ENCODE measurements at regions not wholly inside any gene's neighbourhood (a gene's known extent, or its start where the extent isn't known, plus 50 kb on each side); places are given as distances from the start of the nearest gene placed in this dataset.

DNA sequence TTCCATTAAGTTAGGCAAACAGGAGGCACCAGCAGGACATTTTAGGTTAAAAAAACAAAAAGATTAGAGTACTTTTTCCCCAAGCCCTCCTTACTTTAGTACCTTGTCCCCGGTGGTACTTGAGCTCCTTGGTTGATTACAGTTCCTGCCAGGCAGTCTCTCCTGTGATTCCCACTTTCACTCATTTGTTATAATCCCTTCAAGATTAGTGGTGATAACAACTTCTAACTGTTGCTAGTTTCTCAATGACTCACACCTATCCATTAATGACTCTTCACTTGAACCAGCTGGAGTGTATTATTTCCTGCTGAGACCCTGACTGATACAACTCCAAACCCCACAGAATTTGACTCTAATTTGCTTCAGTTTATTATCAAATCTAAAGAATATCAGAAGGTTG is 765.0 kb upstream of the DIAPH2 start (continued):
- TF ChIP-seq, protein P1, sequence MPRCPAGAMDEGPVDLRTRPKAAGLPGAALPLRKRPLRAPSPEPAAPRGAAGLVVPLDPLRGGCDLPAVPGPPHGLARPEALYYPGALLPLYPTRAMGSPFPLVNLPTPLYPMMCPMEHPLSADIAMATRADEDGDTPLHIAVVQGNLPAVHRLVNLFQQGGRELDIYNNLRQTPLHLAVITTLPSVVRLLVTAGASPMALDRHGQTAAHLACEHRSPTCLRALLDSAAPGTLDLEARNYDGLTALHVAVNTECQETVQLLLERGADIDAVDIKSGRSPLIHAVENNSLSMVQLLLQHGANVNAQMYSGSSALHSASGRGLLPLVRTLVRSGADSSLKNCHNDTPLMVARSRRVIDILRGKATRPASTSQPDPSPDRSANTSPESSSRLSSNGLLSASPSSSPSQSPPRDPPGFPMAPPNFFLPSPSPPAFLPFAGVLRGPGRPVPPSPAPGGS (IDR thresholded peaks at IDR 0.05): no peak
- TF ChIP-seq EHMT2 (IDR thresholded peaks at IDR 0.05; ENCODE audit: low read depth) (no peak), HOXB5 (CRISPR knock-in tag; IDR thresholded peaks at IDR 0.05) (no peak), MYC (IDR thresholded peaks at IDR 0.05; ENCODE audit: borderline replicate concordance, low read length) (no peak)

DNA sequence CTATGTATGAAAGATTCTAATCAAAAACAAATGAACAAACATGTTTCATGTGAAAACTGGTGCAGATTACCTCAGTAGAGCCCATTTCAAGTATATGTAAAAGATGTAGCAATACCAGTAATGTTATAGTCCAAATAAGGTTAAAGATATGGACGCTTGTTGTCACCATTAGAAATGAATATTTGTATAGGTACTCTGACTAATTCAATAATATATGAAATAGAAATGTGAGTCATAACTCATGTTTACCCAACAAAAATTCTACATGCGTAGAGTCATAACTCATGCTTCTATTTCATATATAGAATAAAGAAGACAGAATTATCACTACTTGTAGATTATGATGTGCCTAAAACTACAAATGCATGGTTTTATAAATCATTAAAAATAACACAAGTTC is 739.1 kb upstream of the DIAPH2 start:
- Histone ChIP-seq H3K4me3 (no peak overlapping the region), H3K27ac (no peak overlapping the region), H3K4me2 (no peak overlapping the region), H3K4me1 (no peaks in the 10 kb centered on the region), H3K9me3 (no peaks in the 10 kb centered on the region)
- peak; percentile 94 for FAIRE-seq
- CTCF ChIA-PET: no interaction called here
- 3% methylated on average over 2 of the region's 2 CpGs for WGBS (ENCODE audit: missing lambda C conversion rate)
- POLR2A ChIA-PET: no interaction called here
- no peak for TF ChIP-seq TP53 (CRISPR knock-in tag; IDR thresholded peaks at IDR 0.05)
- TF ChIP-seq HDAC2 (IDR thresholded peaks at IDR 0.05): no peak
- TF ChIP-seq PHF8 (IDR thresholded peaks at IDR 0.05; ENCODE audit: borderline replicate concordance, low read depth): no peak
- TF ChIP-seq MAFK (IDR thresholded peaks at IDR 0.05; ENCODE audit: partially characterized antibody): no peak
- TF ChIP-seq ZSCAN20 (CRISPR knock-in tag; IDR thresholded peaks at IDR 0.05): no peak
- TF ChIP-seq POLR2A (IDR thresholded peaks at IDR 0.05; ENCODE audit: low read length): no peak
- TF ChIP-seq RFX5 (IDR thresholded peaks at IDR 0.05): no peak
- no peak for TF ChIP-seq SMC3 (IDR thresholded peaks at IDR 0.05)
- TF ChIP-seq CHD2 (IDR thresholded peaks at IDR 0.05; ENCODE audit: low read length, partially characterized antibody): no peak
- ATAC-seq: no peak
- no peak for DNase-seq (ENCODE audit: low read depth in 1 of 2, low spot score in 1 of 2)

DNA sequence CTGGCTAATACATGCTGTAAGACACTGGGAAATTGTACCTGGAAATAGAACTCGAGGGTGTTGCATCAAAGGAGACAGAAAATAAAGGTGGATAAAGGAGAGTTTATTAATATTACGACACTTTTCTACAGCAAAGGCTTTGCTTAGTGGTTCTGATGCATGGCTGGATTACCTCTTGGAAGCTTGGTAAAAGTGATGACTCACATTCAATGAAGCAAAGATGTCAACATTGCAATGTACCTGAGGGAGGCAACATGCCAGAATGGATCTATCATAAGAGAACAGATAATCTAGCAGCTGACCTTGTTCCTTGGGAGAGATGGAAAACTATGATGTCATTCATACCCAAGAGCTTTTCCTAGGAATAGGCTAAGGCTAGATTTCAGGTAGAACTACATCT is 735.1 kb upstream of the DIAPH2 start:
- peak; percentile 81 for FAIRE-seq
- TF ChIP-seq HEYL (CRISPR knock-in tag; IDR thresholded peaks at IDR 0.05) (no peak), SMC3 (IDR thresholded peaks at IDR 0.05) (no peak)
- no peak overlapping the region for H3K4me2 ChIP-seq

DNA sequence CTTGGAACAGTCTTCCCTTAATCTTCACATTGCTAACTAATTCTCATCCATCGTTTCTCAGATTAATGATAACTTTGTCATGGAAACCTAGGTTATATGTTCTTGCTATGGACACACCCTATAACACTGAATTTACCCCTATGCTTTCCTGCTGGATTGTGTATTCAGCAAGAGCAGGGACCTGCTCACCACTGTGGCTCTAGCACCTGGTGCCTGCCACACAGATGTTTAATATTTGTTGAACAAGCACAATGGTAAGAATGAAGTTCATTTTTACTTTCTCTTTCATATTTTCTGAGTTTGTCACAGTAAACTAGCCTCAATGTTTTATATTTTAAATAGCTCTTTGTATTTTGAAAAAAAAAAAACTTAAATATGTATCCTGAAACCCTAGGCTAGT is 734.0 kb upstream of the DIAPH2 start:
- no peak for FAIRE-seq
- POLR2A ChIA-PET: no interaction called here
- DNase-seq (ENCODE audit: low read depth in 1 of 2, low spot score in 1 of 2): no peak

More for the DNA sequence above, 735.1 kb upstream of the DIAPH2 start:
- 4% methylated on average over 2 of the region's 2 CpGs for WGBS (ENCODE audit: missing lambda C conversion rate)
- Histone ChIP-seq H3K4me3 (no peak overlapping the region), H3K27ac (no peak overlapping the region), H3K9me3 (no peaks in the 10 kb centered on the region), H3K4me1 (no peaks in the 10 kb centered on the region)
- no peak for DNase-seq (ENCODE audit: low read depth in 1 of 2, low spot score in 1 of 2)
- POLR2A ChIA-PET: no interaction called here
- CTCF ChIA-PET: no interaction called here
- ATAC-seq: no peak

DNA sequence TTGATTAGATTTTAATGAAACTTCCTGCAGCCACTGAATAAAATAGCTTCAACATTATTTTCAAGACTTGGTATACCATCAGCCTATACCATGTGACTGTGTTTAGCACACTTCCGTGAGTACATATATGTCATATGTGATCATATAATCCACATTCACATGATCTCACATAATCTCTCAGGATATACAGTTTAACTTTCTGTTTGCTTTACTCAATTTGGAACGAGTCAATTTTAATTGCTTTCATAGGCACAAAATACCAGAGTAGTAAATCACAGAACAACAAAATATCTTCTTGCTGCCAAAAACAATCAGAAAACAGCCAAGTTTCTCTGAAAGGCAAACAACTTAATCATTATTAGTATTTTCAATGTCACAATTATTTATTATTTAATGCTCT is 731.1 kb upstream of the DIAPH2 start:
- DNase-seq (ENCODE audit: low read depth in 1 of 2, low spot score in 1 of 2) (no peak), ATAC-seq (no peak), FAIRE-seq (peak; percentile 72)
- Histone ChIP-seq H3K27ac (no peak overlapping the region), H3K4me2 (no peak overlapping the region), H3K4me1 (no peaks in the 10 kb centered on the region), H3K4me3 (no peak overlapping the region), H3K9me3 (no peaks in the 10 kb centered on the region)
- TF ChIP-seq CHD2 (IDR thresholded peaks at IDR 0.05; ENCODE audit: low read length, partially characterized antibody) (no peak), RNF2 (IDR thresholded peaks at IDR 0.05; ENCODE audit: borderline replicate concordance, low read depth) (no peak)
- TF ChIP-seq, protein P2, sequence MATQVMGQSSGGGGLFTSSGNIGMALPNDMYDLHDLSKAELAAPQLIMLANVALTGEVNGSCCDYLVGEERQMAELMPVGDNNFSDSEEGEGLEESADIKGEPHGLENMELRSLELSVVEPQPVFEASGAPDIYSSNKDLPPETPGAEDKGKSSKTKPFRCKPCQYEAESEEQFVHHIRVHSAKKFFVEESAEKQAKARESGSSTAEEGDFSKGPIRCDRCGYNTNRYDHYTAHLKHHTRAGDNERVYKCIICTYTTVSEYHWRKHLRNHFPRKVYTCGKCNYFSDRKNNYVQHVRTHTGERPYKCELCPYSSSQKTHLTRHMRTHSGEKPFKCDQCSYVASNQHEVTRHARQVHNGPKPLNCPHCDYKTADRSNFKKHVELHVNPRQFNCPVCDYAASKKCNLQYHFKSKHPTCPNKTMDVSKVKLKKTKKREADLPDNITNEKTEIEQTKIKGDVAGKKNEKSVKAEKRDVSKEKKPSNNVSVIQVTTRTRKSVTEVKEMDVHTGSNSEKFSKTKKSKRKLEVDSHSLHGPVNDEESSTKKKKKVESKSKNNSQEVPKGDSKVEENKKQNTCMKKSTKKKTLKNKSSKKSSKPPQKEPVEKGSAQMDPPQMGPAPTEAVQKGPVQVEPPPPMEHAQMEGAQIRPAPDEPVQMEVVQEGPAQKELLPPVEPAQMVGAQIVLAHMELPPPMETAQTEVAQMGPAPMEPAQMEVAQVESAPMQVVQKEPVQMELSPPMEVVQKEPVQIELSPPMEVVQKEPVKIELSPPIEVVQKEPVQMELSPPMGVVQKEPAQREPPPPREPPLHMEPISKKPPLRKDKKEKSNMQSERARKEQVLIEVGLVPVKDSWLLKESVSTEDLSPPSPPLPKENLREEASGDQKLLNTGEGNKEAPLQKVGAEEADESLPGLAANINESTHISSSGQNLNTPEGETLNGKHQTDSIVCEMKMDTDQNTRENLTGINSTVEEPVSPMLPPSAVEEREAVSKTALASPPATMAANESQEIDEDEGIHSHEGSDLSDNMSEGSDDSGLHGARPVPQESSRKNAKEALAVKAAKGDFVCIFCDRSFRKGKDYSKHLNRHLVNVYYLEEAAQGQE (IDR thresholded peaks at IDR 0.05): no peak
- POLR2A ChIA-PET: no interaction called here
- CTCF ChIA-PET: no interaction called here
- WGBS (ENCODE audit: missing lambda C conversion rate): 4% methylated on average over 2 of the region's 2 CpGs

More for the DNA sequence above, 734.0 kb upstream of the DIAPH2 start:
- TF ChIP-seq, protein P3, sequence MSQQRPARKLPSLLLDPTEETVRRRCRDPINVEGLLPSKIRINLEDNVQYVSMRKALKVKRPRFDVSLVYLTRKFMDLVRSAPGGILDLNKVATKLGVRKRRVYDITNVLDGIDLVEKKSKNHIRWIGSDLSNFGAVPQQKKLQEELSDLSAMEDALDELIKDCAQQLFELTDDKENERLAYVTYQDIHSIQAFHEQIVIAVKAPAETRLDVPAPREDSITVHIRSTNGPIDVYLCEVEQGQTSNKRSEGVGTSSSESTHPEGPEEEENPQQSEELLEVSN (IDR thresholded peaks at IDR 0.05; ENCODE audit: borderline replicate concordance, low read depth): no peak
- TF ChIP-seq, protein P4, sequence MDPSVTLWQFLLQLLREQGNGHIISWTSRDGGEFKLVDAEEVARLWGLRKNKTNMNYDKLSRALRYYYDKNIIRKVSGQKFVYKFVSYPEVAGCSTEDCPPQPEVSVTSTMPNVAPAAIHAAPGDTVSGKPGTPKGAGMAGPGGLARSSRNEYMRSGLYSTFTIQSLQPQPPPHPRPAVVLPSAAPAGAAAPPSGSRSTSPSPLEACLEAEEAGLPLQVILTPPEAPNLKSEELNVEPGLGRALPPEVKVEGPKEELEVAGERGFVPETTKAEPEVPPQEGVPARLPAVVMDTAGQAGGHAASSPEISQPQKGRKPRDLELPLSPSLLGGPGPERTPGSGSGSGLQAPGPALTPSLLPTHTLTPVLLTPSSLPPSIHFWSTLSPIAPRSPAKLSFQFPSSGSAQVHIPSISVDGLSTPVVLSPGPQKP (IDR thresholded peaks at IDR 0.05; ENCODE audit: low read depth, low read length): no peak
- TF ChIP-seq FOSB (CRISPR knock-in tag; IDR thresholded peaks at IDR 0.05) (no peak), RNF2 (IDR thresholded peaks at IDR 0.05; ENCODE audit: borderline replicate concordance, low read depth) (no peak)
- no peaks in the 10 kb centered on the region for H3K4me1 ChIP-seq
- no peak overlapping the region for H3K4me2 ChIP-seq
- no peak overlapping the region for H3K27ac ChIP-seq
- no peak for ATAC-seq
- no peak overlapping the region for H3K4me3 ChIP-seq
- no peaks in the 10 kb centered on the region for H3K9me3 ChIP-seq
- CTCF ChIA-PET: interaction anchor here (0.6 kb wide), 1 partner anchor 286 kb away, joined by 3 read pairs; no protein-coding TSS in a partner anchor
- 0% methylated on average over 1 of the region's 1 CpG for WGBS (ENCODE audit: missing lambda C conversion rate)
